ENCODE measurements at regions not wholly inside any gene's neighbourhood (a gene's known extent, or its start where the extent isn't known, plus 50 kb on each side); places are given as distances from the start of the nearest gene placed in this dataset.
A peak's percentile ranks its signal among the peaks of the same experiment; 100 is the strongest.

DNA sequence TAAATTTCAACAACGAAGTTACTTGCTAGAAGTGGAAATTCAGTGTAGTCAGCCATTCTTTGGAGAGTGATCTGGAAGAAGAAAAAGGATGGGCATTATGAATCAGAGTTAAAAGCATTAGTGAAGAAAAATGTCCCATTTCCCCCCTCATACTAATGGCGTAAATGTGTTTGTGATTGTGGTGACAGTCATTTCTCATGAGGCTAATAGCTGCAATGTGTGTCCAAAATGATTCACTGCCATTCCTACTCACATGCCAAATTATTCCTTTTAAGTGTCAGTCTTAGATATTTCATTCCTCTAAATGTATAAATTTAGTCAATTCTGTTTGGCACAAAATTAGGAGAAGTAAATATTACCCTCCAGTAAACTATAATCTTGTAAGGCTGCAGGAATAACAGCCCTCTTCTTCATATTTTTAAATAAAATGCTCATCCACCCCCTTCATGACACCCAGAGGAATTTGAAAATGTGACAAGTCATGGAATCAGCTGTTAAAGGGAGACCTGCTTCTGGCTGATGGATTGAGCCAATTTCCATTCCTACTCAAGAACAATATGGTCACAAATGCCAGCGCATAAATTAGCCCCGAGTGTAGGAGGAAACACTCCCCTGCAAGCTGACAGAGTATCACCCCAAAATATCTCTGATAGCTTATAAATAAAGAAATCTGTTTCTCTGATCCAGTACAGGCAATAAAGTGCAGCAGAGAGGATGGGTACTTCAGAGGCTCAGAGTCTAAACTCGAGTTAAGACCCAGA lies 912.3 kb upstream of the SEL1L start:
- no peak for DNase-seq (ENCODE audit: low read depth)

DNA sequence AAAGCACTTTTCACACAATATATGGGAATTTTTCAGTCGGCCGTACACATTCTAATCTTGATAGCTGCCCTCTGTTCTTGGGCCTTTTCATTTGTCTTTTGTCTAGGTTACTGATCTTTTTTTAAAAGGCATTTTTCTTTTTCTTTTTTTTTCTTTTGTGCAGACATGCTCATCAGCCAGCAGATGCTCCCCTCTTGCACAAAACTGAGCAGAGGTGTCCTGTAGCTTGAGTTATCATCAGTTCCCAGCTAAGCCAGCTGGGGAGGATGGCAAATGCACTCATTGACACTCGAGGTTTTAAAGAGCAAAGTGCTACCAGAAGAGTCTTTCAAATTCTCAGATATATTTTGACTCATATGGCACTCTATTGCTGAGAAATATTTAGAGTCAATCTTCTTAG lies 913.9 kb upstream of the SEL1L start:
- no peak for DNase-seq (ENCODE audit: low read depth)

DNA sequence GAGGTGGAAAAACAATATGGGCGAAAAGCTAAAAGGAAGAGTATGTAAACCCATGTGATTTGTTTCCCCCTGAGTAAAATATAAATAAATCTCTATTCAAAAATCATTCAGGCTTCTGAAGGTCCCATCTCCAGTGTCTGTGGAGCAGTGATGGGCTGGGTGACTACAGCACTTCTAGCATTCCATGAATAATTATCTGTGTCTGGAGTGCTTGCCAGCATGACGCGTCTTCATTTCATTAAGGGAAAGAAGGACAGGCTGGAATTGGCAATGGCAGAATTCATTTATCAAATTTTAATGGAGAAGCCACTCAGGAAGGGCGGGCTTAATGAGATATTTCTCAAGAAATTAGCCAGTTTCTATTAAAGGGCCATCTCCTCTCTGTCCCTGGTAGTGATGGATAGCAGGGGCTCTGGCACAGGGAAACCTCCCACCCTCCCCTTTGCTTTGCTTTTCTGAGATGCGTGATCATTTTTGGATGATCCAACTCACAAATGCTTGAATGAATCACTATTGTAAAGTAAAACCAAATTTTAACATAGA lies 916.3 kb upstream of the SEL1L start:
- no peak for DNase-seq (ENCODE audit: low read depth)

DNA sequence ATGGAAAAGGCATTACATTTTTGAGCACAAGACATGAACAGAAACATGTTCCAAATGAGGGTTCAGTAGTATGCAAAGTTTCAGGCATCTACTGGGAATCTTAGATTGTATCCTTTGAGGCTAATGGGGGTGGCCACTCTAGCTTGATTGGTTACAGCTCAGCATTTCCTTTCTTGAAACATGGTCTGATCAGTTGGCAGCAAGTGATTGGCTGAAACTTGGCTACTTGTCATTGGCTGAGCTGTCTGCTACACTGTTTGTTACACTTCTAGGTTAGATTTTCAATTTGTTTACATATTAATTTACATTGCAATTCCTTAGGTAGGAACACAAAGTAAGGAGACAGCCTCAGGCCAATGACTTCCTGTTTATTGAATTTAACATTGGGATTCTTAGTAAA lies 918.0 kb upstream of the SEL1L start:
- no peak for DNase-seq (ENCODE audit: low read depth)

DNA sequence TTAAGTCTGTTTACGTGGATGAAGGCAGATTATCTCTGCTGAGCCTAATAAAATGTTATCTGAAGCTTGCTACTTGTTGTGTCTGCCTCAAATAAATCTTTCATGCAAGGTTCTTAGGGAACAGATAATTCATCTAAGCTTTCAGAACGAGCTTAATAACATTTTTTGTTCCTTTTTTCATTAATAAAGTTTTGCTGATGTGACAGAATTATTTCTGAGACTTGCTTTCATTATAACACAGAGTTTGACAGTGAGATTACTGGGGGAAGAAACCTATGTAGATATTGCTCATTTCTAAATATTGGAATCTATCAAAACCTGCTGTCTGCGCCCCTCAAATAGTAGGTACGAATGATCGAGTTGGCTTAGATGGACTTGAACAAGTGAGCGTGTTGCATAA lies 948.7 kb upstream of the SEL1L start:
- DNase-seq (ENCODE audit: low read depth): no peak

DNA sequence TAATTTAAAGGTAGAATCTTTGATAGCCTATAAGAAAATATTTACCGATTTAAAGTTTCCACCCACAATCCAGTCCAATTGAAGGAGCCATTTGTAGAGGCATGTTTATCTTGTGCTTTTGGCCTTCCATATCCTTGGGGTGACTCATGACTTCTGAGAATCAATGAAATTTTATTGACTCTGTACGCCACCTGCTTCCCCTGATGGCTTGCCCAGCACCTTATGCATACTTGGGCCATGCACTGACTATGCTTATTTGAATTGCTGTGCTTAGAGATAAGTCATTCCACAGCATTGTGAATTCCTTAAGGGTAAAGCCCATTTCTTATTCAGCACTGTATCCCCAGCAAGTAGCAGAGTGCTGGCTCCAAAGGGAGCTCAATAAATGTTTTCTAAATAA lies 954.8 kb upstream of the SEL1L start:
- no peak for DNase-seq (ENCODE audit: low read depth)

DNA sequence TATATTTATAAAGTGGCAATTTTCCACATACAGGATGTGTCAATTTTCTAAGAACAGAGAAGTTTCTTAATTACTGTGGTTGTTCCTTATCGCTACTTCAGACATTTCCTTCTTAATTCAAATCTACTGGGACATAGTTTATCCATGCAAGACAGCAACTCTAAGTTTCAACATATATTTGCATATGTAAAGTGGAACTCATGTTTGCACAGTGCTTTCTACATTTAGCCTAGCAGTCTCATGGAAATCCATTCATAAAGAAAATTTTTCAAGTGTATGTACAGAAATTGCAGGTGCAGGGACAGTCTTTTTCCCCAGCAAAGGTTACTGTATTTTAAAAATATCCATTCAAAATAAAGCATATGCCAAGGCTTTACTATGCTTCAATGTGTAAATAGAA lies 956.7 kb upstream of the SEL1L start:
- no peak for DNase-seq (ENCODE audit: low read depth)

DNA sequence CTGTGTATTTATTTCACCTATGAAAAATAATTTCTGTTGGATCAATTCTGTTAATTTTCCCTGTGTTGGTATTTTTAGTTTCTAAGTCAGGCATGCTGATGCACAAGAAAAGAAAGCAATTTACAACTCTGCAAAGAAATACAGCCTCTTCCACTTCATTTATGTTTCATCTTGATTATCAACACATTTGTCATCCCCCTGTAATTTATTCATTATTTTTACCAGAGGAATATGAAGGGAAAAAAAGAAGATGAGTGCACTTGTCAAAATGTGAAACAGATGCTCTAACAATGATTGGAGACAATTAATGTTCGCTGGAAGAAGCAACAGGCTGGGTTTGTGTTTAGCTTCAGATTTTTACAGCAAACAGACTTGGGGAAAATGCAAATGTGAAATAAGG lies 958.5 kb upstream of the SEL1L start:
- no peak for DNase-seq (ENCODE audit: low read depth)

DNA sequence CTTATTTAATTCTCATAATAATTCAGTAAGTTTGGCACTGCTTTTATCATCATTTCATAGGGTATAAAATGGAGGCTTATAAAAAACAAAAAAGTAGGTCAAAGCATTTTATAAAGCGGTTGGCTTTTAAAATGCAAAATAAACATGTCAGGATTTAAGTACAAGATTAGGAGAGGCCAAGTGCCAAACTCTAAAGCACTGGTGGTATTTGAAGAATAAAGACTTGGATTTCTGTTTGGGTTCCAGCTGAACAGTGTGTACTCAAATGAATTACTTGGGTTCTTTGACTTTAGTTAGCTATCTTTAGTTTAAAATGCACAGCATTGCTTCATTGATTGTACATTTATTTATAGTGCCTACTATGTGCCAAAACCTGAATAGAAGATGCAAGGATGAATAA lies 966.6 kb upstream of the SEL1L start:
- DNase-seq (ENCODE audit: low read depth): no peak

DNA sequence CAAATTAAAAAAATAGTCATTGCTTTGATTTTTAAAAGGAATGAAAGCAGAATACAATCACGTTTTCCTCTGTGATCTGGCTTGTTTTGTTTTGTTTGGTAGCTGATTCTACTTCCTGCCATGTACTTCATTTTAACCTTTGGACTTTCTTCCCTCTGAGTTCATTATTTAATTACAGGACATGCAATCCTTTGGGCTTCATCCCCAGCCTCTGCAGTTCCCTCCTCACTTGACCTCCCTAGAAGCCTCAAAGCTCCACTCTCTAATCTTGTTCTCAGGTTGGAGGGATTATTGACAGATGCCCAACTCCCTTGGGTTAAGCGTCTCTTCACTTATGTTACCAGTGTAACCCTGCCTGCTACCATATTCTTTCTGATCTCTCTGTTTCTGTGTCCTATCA lies 967.9 kb upstream of the SEL1L start:
- DNase-seq (ENCODE audit: low read depth): no peak

DNA sequence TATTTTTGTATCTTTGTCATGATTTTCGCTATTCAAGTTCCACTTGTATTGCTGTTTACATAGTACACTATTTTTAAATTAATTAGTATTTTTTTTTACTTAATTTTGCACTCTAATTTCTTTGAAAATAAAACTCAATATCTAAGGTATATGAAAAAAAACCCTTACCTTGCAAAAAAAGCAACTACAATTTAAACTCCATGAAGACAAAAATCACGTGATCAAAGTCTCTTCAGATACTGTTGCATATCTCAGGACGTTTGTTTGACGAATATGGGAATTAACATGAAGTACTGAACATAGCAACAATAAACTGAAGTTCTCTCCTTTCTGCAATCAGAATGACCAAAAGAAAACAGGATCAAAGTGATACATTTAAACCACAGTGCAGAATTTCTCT lies 968.4 kb upstream of the SEL1L start:
- no peak for DNase-seq (ENCODE audit: low read depth)

DNA sequence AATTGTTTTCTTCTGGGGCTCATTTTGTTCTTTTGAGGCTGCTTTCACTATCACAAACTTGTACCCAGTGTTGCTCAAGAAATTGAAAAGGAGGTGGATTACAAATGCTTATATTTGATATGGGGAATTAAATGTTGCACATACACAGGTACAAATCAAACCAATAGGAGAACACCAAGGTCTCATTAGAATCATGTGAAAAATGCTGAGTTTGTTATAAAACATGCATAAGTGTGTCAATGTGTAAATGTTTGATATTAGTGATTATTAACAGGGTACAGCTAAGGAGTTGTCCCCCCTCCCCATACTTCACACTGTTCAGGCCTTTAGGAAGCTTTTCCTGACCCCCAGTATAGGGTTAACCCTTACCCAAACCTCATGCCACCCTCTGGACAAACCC lies 971.2 kb upstream of the SEL1L start:
- DNase-seq (ENCODE audit: low read depth): no peak

DNA sequence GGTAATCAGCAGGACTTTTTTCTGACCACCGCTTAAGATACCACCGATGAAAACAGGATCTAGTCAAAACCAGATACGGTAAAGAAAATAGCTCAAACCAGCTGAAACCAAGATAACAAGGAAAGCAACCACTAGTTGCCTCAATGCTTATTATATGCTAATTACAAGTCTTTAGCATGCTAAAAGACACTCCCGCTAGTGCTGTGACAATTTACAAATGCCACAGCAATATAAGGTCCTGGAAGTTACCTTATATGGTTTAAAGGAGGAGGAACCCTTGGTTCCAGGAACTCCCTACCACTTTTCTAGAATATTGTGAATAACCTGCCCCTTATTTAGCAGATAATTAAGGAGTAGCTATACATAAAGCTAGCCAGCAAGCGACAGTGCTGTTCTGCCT lies 976.4 kb upstream of the SEL1L start:
- no peak for DNase-seq (ENCODE audit: low read depth)

DNA sequence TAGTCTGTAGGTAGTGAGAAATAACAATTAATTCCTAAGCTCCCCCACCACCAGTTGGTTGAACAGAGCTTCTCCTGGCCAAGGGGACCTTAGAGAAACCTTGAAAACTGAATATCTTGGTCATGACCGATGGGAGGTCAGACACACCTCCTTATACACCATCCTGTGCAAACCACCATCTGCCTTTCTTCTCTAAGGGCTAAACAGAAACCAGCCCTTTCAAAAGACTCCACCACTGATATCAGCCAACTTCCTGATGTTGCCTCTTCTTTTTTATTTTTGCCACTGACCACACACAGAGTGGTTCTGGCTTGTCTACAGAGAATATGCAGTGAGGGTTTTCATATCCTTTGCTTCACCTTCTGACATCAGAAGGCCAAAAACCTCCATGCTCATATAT lies 977.7 kb upstream of the SEL1L start:
- no peak for DNase-seq (ENCODE audit: low read depth)

DNA sequence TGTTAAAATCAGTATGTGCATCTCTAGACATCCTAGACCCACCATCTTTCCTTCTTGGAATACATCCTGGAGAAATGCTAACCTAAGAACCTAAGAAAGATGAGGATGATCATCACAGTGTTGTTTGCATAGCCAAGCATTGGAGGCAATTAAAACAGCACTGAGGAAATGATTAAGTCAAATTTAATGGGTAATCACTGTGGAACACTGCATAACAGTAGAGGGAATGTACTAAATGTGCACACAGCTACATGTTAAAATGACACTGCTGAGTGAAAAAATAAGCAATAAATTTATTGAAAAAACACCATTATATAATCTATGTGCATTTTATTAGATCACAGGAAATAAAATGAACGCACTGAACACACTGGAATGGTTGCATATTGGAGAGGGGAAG lies 987.1 kb upstream of the SEL1L start:
- DNase-seq (ENCODE audit: low read depth): no peak

DNA sequence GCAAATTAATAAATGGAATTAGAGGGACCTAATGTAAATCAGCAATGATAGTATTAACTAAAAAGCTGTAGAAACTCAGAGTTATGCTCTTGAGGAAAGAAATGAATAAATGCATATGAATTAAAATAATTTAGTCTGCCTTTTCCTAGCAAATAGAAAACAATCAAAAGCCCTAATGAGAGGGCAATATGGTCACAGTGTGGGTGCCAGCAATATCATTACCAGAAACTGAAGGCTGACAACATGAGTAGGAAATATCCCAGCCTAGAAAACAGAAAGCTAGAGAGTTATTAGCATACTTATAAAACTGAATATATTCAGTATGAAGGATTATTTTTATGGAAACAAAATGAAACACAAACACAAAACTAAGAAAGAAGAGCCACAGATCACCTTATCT lies 987.5 kb upstream of the SEL1L start:
- no peak for DNase-seq (ENCODE audit: low read depth)

DNA sequence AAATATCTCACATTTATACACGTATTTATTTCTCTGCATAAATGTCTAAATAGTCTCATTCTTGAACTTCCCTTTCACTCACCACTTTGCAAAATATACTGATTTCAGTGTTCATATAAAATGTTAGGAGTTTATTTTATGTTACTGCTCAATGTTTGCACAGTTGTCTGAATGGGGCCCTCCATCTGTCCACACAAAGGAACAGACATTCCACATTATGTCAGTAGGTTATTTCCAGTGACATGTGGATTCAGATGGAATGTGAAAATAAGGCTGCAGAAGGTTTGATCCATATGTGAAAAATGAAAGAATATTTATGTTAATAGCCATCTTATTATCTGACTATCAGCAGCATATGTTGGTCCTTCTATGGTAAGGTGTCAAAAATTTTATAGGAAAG lies 994.4 kb upstream of the SEL1L start:
- no peak for DNase-seq (ENCODE audit: low read depth)

DNA sequence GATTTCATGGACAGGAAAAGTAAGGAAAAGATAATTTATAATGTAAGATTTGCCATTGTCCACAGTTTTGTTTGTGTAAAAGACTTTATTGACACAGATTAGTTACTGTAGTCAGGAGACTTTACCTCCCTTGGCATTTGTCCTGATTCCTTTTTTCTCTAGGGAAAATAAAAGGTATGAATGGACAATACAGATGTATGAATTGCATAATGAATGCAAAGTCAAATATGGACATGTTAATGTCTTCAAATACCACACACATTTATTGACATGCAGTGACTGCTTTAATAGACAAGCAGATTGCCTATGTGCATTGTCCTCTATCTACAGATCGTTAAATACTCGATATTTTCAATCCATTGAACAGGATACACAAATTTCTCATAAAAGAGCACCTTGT lies 999.7 kb upstream of the SEL1L start:
- no peak for DNase-seq (ENCODE audit: low read depth)

DNA sequence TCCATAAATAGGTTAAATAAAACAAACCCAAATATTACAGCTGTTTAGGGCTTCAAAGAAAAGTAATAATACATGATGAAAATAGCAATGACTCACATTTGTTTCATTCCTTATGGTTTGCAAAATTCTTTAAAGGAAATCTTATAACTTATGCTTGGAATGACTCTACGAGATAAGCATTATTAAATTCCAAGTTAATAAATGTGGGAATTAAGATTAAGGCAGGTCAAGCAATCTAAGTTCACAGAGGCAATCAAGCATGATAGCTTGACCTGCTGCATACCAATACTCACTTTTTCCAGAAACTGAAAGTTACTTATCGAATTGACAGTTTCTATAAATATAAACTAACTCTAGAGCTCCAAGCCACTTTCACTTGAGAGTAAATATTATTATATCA lies 1002.9 kb upstream of the SEL1L start:
- DNase-seq (ENCODE audit: low read depth): no peak

DNA sequence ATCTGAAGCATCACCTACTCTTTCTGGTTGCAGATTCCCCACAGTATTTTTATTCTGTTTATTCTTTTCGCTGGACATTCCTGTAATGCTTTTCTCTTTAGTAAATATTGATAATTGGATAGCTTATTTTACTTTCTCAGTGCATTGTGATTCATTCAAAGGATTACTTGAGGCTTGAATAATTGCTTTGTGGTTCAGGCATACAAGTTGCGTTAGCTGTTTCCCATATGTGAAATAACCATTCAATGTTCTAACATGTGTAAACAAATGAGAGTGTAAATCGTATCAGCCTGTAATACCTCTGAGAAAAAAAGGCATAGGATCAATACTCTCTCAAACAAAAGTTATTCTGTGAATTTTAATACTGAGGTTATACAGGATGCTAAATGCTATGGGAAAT lies 1004.2 kb upstream of the SEL1L start:
- no peak for DNase-seq (ENCODE audit: low read depth)

DNA sequence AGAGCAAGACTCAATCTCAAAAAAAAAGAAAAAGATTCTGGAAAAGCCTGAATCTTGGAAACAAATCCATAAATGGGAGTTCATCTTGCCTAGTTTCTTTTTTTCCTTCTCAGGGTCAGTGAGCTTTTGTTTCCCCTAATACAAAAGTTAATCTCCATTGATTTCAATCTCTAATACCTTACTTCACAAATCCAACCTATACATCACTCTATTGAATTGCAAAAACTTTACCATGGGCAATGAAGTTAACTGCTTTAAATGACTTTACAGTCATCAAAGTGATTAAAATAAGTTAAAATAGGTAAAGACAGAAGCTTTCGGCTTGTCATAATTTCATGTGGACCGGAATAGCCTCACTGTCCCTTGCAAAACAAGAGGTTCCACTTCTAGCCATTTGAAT lies 1012.7 kb upstream of the SEL1L start:
- no peak for DNase-seq (ENCODE audit: low read depth)

DNA sequence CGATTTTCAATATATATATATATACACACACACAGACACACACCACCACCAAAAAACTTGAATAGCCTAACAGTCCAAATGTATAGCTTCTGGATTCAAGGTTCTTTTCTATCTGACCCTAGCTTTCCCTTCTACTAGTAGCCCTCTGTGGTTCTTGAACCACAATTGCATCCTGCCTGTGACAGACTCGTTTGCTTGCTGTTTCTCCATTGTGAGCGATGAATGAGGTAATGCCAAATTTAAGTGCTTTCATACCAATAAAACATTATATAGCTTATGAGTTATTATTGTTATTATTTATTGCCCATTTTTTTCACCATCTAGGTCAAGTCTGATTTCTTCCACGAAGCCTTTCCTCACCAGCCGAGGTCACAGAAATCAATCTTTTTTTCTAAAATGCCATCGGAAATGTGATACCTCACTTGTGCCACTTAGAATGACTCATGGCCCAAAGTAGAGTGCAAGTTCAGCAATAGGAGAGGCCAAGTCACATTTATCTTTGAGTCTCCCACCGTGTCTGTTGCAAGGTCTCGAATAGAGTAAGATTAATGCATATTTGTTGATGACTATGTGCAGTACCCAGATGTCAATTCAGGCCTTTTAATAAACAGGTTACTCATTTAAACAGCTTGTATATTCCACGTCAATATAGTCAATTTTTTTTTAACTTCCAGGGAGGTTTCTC lies 1015.8 kb upstream of the SEL1L start:
- peak; percentile 4 for DNase-seq (ENCODE audit: low read depth)

DNA sequence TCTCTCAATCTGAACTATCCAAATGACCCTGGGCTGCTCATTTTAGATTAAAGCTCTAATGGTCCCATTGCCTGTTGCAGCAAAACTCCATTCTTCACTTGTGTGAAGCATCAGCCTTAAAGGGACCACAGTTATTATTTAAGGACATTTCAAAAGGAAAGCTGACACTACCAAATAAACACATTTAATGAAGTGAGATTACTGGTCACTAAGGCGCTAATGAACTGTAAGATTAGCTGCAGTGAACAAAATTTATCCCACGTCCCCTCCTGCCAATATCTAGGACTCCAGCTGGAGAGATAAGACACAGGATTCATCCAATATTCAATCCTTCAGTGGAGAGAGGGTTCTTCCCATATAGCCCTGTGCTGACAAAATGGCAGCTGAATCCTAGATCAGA lies 1029.2 kb upstream of the SEL1L start:
- no peak for DNase-seq (ENCODE audit: low read depth)

DNA sequence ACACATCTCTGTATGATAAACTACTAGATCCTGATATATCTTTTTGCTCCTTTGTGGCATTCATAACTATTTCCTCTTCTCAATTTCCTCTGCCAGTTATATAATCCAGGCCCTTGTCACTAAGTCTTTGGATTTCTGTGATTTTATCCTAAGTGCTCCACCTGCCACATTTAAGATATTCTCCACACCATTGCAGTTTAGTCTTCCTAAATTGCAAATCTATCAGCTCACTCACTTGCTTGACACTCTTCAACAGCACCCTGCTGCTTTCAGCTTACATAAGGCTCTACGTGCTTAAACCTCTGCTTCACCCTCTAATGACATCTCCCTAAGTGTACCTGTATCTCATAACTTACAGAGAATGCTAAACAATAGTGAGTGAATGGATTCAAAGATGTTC lies 1032.2 kb upstream of the SEL1L start:
- DNase-seq (ENCODE audit: low read depth): no peak

Measured in Daoy (cell line).